ENCODE measurements at regions not wholly inside any gene's neighbourhood (a gene's known extent, or its start where the extent isn't known, plus 50 kb on each side); places are given as distances from the start of the nearest gene placed in this dataset.
"Not testable (repeated sequence)": the region's sequence is repeated elsewhere in the genome, so short reads cannot be mapped to it uniquely, and the experiment has no call there.

DNA sequence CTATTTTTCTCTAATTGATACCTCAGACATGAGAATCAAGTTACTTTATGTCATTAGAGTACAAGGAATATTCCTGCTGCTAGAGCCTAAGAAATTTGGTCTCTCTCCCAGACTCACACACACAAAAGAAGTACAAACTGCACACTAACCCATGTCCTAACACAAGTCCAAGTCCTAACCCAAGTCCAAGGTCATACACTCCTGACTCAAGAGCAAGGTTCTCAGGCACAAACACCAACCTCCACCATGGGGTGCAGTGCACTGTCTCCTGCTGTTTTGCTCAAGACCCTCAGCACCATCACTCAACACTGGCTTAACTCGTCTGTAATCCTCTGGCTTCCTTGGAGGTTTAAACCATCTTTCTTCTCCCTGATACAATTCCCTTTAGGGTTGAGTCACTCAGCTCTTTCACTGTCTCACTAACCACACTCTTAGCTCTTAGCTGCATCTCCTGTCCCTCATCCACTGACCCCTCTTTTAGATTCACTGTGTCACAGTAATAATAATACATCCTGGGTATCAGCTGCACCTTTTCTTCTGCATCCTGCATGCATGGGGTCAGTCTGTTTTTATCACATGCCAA, 129.8 kb downstream of the BCL2L11 start:
- no peak for DNase-seq (ENCODE audit: low read depth in 3 of 3, low spot score in 1 of 3)

DNA sequence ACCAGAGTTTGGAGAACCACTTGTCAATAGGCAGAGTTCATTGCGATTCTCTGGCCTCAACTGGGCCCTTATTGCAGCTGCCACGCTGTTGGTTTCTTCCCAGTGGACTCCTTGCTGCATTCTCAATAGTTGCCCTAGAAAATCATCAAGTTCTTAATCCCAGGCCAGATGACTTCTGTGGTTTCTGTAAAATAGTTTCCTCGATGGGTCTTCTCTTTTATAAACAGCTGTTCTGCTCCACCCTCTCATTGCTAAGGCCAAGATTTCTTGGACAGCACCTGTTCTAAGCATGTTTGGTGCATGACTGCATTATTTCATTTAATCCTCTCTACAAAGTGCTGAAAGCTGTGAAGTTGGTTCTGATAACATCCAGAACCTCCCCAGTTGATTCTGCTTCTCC, 131.0 kb downstream of the BCL2L11 start:
- no peak for DNase-seq (ENCODE audit: low read depth in 3 of 3, low spot score in 1 of 3)

DNA sequence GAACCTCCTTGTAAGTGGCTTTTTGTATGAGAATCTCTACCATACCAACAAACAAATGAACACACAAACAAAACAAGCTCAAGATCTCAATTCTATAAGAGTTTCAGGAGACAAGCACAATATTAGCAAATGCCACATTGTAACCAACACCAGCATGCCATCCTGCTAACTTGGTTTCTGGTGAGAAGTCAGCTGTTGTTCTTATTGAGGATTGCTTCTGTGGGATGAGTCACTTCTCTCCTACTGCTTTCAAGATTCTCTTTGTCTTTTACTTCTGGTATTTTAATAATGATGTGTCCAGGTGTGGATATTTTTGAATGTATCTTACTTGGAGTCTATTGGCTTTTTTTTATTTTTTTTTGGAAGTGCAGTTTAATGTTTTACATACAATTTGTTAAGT, 131.7 kb downstream of the BCL2L11 start:
- DNase-seq (ENCODE audit: low read depth in 3 of 3, low spot score in 1 of 3): no peak

DNA sequence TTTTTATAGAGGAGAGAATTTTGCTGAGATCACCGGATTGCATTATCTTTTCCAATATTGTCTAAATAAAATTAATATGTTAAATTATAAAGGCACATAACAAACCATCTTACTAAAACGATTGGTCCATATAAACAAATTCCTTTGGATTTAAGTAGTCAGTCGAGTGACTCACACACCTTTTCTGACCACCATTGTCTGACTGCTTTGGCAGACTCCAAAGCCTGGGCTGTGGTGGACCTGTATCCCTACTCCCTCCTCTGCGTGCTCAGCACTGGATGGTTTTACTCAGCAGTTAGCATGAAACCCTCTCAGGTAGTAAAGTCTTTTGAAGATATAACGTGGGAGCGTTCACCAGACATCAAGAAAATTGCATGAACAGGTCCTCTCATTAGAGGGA, 134.2 kb downstream of the BCL2L11 start:
- DNase-seq (ENCODE audit: low read depth in 3 of 3, low spot score in 1 of 3): not testable (repeated sequence)

DNA sequence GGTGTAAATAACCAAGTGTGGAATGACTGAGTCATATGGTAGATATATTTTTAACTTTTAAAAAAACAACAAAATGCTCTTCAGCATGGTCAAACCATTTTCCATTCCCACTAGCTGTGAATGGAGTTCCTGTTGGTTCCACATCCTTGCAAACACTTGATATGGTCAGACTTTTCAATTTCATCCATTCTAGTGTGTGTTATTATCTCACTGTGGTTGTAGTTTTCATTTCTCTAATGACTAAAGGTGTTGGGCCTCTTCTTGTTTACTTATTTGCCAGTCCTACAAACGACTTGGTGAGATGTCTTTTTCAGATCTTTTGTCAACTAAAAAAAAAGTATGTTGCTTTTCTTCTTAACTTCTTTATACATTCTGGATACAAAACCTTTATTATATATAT, 135.9 kb downstream of the BCL2L11 start:
- not testable (repeated sequence) for DNase-seq (ENCODE audit: low read depth in 3 of 3, low spot score in 1 of 3)

- not testable (repeated sequence) for DNase-seq (ENCODE audit: low read depth in 3 of 3, low spot score in 1 of 3)
Observed at GRCh38 chr2:111257607-111258006, 136.9 kb downstream of the BCL2L11 start.

- DNase-seq (ENCODE audit: low read depth in 3 of 3, low spot score in 1 of 3): not testable (repeated sequence)
Observed at GRCh38 chr2:111258318-111258717, 137.6 kb downstream of the BCL2L11 start.

DNA sequence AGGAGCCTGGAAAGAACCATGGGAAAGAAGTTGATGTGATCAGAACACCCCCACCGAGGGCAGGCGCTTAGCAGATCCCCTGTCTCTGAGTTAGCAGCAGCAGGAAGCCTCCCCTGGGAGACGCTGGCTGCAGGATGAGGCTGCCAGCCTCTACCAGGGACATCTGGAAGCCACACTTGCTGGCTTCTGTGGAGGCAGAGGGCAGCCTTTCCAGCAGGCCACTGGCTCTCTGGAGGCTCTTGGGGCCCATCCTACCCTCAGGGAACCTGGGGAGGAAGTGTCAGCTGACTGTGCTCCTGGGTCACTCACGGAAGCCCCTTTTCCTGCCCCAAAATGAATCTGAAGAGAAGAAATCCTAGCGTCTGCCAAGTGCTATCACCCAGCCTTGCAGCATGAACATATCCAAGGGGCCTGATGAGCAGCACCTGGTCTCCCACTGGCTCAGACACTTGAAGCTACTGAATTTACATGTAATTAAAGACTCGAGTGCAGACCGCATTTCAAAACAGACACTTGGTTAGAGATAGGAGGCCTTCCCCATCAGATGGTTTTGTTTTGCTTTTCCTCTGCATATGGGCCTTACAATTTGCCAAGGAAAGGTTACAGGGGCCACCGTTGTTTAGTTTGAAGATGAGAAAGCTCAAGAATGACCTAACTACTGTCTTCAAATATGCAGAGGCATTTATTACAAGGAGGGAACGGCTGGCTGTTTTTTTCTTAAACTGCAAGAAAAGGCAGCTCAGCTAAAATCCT, 142.1 kb downstream of the BCL2L11 start:
- not testable (repeated sequence) for DNase-seq (ENCODE audit: low read depth in 3 of 3, low spot score in 1 of 3)

- not testable (repeated sequence) for DNase-seq (ENCODE audit: low read depth in 3 of 3, low spot score in 1 of 3)
Observed at GRCh38 chr2:111263380-111264017, 142.8 kb downstream of the BCL2L11 start.

DNA sequence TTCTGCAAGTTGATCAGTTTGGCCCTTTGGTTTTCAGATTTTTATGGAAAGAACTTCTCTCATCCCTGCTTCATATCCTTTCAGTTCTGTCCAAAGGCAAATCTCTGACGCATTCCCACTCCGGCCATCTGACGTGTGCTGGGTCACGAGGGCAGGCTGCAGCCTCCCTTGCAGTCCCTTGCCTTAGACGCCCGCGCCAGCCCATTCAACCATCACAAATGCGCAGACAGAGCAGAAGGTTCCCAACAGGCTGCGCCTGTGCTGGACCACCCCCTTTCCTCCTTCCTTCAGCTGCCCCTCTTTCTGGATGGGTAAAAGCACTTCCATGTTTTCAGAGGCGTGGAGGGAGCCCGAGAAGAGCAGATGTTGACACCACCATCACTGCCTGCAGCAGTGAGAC, 144.2 kb downstream of the BCL2L11 start:
- DNase-seq (ENCODE audit: low read depth in 3 of 3, low spot score in 1 of 3): not testable (repeated sequence)

DNA sequence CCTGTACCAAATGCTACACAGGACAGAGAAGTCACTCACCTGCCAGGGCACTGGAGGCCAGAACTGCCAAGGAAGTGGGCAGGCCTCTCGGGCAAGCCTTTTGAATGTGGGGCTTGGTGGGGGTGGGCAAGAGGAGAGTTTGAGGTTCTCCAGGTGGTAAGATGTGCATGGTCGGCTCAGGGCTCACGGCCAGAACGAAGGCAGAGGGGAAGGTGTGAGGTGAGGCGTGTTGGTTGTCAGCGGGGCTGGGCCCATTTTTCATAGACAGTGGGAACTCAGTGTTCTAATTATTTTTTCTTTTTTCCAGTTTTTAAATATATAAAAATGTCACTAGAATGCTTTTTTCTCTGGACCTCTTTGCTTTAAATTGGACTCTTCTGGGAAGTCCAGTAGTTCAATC, 145.8 kb downstream of the BCL2L11 start:
- DNase-seq (ENCODE audit: low read depth in 3 of 3, low spot score in 1 of 3): not testable (repeated sequence)

- DNase-seq (ENCODE audit: low read depth in 3 of 3, low spot score in 1 of 3): not testable (repeated sequence)
Observed at GRCh38 chr2:111267038-111267437, 146.3 kb downstream of the BCL2L11 start.

DNA sequence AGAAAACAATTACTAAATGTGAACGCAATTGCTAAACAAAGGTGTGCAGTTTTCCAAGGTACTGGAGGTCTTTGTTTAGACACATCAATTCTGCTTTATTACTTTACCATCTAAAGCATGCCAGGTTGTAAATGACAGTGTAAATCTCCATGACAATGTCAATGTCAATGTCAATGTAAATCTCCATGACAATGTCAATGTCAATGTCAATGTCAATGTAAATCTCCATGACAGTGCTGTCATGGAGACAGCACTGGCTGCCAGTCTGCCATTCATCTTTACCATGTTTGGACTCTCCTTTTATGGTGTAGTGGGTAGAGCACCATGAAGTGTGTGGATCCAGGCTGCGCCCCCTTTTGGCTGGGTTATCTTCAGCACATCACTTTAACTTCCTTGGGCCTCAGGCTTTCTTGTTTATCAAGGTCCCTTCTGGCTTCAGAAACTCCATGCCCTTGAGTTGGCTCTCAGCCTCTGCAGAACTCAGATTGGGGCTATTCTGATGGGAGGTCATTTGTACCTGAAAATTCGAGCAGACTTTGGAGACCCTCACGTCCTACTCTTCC, 149.1 kb downstream of the BCL2L11 start:
- DNase-seq (ENCODE audit: low read depth in 3 of 3, low spot score in 1 of 3): not testable (repeated sequence)

GRCh38 chr2:111270569-111270968, 149.9 kb downstream of the BCL2L11 start:
- not testable (repeated sequence) for DNase-seq (ENCODE audit: low read depth in 3 of 3, low spot score in 1 of 3)

- not testable (repeated sequence) for DNase-seq (ENCODE audit: low read depth in 3 of 3, low spot score in 1 of 3)
Observed at GRCh38 chr2:111271647-111272304, 151.1 kb downstream of the BCL2L11 start.

DNA sequence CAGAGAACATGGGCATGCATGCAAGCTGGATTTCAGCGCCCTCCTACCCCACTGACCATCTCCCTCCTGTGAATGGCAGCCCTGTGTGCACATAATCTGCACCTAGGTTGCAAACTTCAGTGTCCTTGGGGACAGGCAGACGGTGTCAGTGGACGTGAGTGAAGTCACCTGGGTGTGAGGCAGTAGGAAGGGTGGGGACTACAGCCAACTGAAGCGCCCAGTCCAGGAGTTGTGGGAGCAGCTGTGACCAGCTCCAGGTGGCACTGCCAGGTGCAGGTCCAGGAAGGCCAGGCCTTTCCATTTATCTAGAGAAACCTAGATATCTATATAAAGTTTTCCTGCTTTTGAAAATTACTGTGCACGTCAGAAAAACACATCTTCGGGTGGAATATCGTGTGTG, 152.3 kb downstream of the BCL2L11 start:
- not testable (repeated sequence) for DNase-seq (ENCODE audit: low read depth in 3 of 3, low spot score in 1 of 3)

GRCh38 chr2:111275047-111275853, 154.5 kb downstream of the BCL2L11 start:
- DNase-seq (ENCODE audit: low read depth in 3 of 3, low spot score in 1 of 3): not testable (repeated sequence)

DNA sequence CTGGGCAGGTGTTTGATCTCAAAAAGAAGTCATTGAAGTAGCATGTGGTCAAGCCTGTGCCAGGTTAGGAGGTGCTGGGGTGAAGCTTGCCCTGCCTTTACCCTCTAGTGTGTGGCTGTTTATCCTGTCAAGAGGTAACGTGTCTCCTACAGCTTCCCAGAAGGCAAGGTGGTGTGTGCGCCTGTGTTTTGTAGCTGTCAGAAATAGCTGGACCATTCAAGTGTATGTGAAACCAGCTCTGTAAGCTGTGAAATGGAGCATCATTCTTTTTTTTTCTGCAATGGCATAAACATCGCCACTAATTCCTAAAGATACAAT, 155.1 kb downstream of the BCL2L11 start:
- DNase-seq (ENCODE audit: low read depth in 3 of 3, low spot score in 1 of 3): not testable (repeated sequence)

DNA sequence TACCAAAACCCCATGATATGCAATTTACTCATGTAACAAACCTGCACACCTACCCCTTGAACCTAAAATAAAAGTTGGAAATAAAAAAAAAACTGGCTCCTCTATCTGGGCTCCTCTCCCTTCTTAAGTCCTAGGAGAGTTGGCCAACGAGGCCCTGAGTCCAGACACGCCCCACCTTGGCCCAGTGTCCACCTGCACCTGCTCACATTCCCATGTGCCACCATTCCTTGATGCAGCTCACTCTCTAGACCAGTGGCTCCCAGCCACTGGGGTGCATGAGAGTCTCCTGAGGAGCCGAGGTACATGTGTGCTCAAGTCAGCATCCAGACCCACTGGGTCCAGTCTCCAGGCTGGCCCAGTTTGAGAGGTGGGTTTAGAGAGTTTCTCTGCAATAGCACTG, 157.4 kb downstream of the BCL2L11 start:
- not testable (repeated sequence) for DNase-seq (ENCODE audit: low read depth in 3 of 3, low spot score in 1 of 3)

- DNase-seq (ENCODE audit: low read depth in 3 of 3, low spot score in 1 of 3): not testable (repeated sequence)
Observed at GRCh38 chr2:111280709-111281286, 160.1 kb downstream of the BCL2L11 start.
